GM23248 (cell line): ENCODE measurements at regions not wholly inside any gene's neighbourhood (a gene's known extent, or its start where the extent isn't known, plus 50 kb on each side); places are given as distances from the start of the nearest gene placed in this dataset.
A peak's percentile ranks its signal among the peaks of the same experiment; 100 is the strongest.
"Not testable (repeated sequence)": the region's sequence is repeated elsewhere in the genome, so short reads cannot be mapped to it uniquely, and the experiment has no call there.

Experiments used
- DNase-seq: peaks from one replicate; pipeline ENCODE4 v3.0.0-alpha.2; 2015
- H2AFZ ChIP-seq: fragments of 200-600 bp; sonication (generic); 2 replicates; pipeline ENCODE4 v1.6.1; 2016; ENCODE audit warnings: antibody characterized with exemption
- H3F3A ChIP-seq: fragments of 200-600 bp; sonication (generic); 2 replicates; pipeline ENCODE4 v1.6.1; 2016; ENCODE audit warnings: mild to moderate bottlenecking, antibody characterized with exemption, mixed run types; ENCODE audit not compliant: insufficient read depth
- H3K27ac ChIP-seq: fragments of 200-600 bp; sonication (generic); 2 replicates; pipeline ENCODE4 v1.5.1; 2016; ENCODE audit warnings: mild to moderate bottlenecking
- H3K27me3 ChIP-seq: fragments of 200-600 bp; sonication (generic); replicated peaks from 2 replicates; pipeline ENCODE4 v1.6.1; 2016; ENCODE audit warnings: mild to moderate bottlenecking; ENCODE audit not compliant: insufficient read depth
- H3K36me3 ChIP-seq: fragments of 200-600 bp; sonication (generic); 2 replicates; pipeline ENCODE4 v1.6.1; 2016; ENCODE audit warnings: low read depth, mild to moderate bottlenecking
- H3K4me1 ChIP-seq: fragments of 200-600 bp; sonication (generic); 2 replicates; pipeline ENCODE4 v1.6.1; 2016; ENCODE audit warnings: mild to moderate bottlenecking; ENCODE audit not compliant: insufficient read depth
- H3K4me2 ChIP-seq: fragments of 200-600 bp; sonication (generic); one replicate; pipeline ENCODE4 v1.6.1; 2016; ENCODE audit warnings: mild to moderate bottlenecking; ENCODE audit not compliant: unreplicated experiment
- H3K4me3 ChIP-seq: fragments of 200-600 bp; sonication (generic); 2 replicates; pipeline ENCODE4 v1.5.1; 2016; ENCODE audit warnings: mild to moderate bottlenecking
- H3K79me2 ChIP-seq: fragments of 200-600 bp; sonication (generic); 2 replicates; pipeline ENCODE4 v1.6.1; 2016; ENCODE audit warnings: mild to moderate bottlenecking; ENCODE audit not compliant: insufficient read depth
- H3K9ac ChIP-seq: fragments of 200-600 bp; sonication (generic); 2 replicates; pipeline ENCODE4 v1.6.1; 2016; ENCODE audit warnings: mild to moderate bottlenecking
- H3K9me2 ChIP-seq: fragments of 200-600 bp; sonication (generic); 2 replicates; pipeline ENCODE4 v1.6.1; 2016; ENCODE audit warnings: mixed run types, mild to moderate bottlenecking, moderate library complexity; ENCODE audit not compliant: insufficient read depth
- H3K9me3 ChIP-seq: fragments of 200-600 bp; sonication (generic); one replicate; pipeline ENCODE4 v1.6.1; 2017; ENCODE audit warnings: low read depth
- H4K20me1 ChIP-seq: fragments of 200-600 bp; sonication (generic); 2 replicates; pipeline ENCODE4 v1.6.0; 2016; ENCODE audit not compliant: insufficient read depth
- EZH2 ChIP-seq: fragments of 200-600 bp; sonication (generic); IDR thresholded peaks from 2 replicates; pipeline ENCODE4 v1.6.1; 2018; ENCODE audit warnings: antibody characterized with exemption, mild to moderate bottlenecking; ENCODE audit not compliant: insufficient read depth, poor library complexity, severe bottlenecking
- EZH2phosphoT487 ChIP-seq: fragments of 200-600 bp; sonication (generic); IDR thresholded peaks from 2 replicates; pipeline ENCODE4 v1.6.1; 2018; ENCODE audit warnings: antibody characterized with exemption, moderate library complexity, mild to moderate bottlenecking, low read depth; ENCODE audit not compliant: insufficient read depth
- WGBS, 2 experiments: methylation state at CpG; one replicate each; pipeline ENCODE4 v1.1.6; 2015 to 2017; ENCODE audit warnings: low lambda C conversion rate in 2 of 2, low coverage in 1 of 2; ENCODE audit errors: missing lambda C conversion rate in 2 of 2; 5-methylcytosine and 5-hydroxymethylcytosine counted together
- in situ Hi-C: fragments of 300-500 bp; cut with MboI; formaldehyde crosslinking; loops from 2 replicates; pipeline ENCODE4 v1.15.0; 2020

DNA sequence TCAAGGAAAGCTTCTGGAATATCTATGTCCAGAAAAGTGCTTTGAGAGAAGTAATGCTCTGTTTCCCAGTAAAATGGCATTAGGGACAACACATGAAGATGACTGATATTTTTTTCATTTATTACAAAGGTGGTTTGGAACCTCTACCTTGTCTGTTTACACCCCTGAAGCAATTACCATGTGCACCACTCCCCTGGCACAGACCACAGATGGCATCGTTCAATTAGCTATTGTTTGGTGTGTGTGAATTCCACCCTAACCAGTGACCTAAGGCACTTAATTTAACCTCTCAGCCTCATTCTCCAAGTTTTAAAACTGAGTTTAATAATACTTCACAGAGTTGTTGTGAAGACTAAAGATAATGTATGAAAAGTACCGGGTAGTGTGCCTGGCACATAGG, 127.6 kb upstream of the BMAL1 start:
- Histone ChIP-seq H3K79me2 (no peaks in the 10 kb centered on the region), H3K4me3 (no peak overlapping the region), H2AFZ (no peak overlapping the region), H3K27ac (no peak overlapping the region), H3K4me2 (no peak overlapping the region), H3K4me1 (no peaks in the 10 kb centered on the region), H3K36me3 (no peaks in the 10 kb centered on the region), H3K27me3 (no peaks in the 10 kb centered on the region), H3K9me2 (no peaks in the 10 kb centered on the region), H4K20me1 (no peaks in the 10 kb centered on the region), H3K9ac (no peak overlapping the region), H3K9me3 (no peaks in the 10 kb centered on the region), H3F3A (no peaks in the 10 kb centered on the region)
- in situ Hi-C loops: loop anchor here (5.0 kb wide), 1 partner anchor 188 kb away; no protein-coding TSS in a partner anchor
- TF ChIP-seq EZH2phosphoT487: no peak
- no peak for TF ChIP-seq EZH2
- DNase-seq: no peak
- 49 to 68% methylated on average over 2 of the region's 2 CpGs for WGBS, 2 experiments

DNA sequence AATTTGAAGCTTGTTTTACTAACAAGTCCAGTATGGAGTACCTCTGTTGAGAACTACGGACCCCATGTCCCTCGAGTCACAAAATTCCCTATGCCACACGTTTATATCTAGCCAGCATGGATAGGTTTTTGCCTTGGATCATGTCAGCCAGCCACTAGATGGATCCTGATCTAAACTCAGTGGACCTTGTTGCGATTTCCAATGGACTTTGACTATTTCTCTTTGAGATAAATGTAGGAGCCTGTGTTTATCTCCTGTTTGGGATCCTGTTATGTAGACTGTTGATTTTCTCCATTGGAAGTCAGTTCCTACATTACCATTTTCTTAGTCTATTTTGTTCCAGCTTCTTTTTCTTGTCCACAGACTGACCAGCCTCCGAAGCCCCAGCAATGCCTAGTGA, 127.1 kb upstream of the BMAL1 start:
- no peak overlapping the region for H3K9ac ChIP-seq
- H3K9me2 ChIP-seq: no peaks in the 10 kb centered on the region
- no peaks in the 10 kb centered on the region for H3K9me3 ChIP-seq
- no peak overlapping the region for H3K4me2 ChIP-seq
- H3K4me1 ChIP-seq: no peaks in the 10 kb centered on the region
- TF ChIP-seq EZH2: no peak
- no peak for TF ChIP-seq EZH2phosphoT487
- no peaks in the 10 kb centered on the region for H3F3A ChIP-seq
- H3K36me3 ChIP-seq: no peaks in the 10 kb centered on the region
- 70 to 76% methylated on average over 5 of the region's 5 CpGs for WGBS, 2 experiments
- H2AFZ ChIP-seq: no peak overlapping the region
- no peak overlapping the region for H3K4me3 ChIP-seq
- H3K79me2 ChIP-seq: no peaks in the 10 kb centered on the region
- H3K27ac ChIP-seq: no peak overlapping the region
- no peak for DNase-seq
- no peaks in the 10 kb centered on the region for H3K27me3 ChIP-seq
- no peaks in the 10 kb centered on the region for H4K20me1 ChIP-seq
- in situ Hi-C loops: loop anchor here (5.0 kb wide), 1 partner anchor 188 kb away; no protein-coding TSS in a partner anchor

DNA sequence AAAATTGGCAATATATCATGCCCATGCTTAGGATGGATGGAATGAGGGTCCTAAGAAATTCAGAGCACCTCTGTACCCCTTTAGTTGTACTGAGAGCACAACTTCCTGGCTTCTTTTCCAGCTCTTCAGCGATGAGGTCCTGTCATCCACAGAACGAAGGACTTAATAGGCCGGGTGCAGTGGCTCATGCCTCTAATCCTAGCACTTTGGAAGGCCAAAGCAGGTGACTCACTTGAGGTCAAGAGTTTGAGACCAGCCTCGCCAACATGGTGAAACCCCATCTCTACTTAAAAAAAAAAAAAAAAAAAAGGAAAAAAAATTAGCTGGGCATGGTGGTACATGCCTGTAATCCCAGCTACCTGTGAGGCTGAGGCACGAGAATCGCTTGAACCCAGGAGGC, 125.3 kb upstream of the BMAL1 start:
- peaks cover 2% of the 10 kb centered on the region for H3K9me3 ChIP-seq
- no peaks in the 10 kb centered on the region for H3F3A ChIP-seq
- H3K27me3 ChIP-seq: no peaks in the 10 kb centered on the region
- in situ Hi-C loops: loop anchor here (5.0 kb wide), 1 partner anchor 190 kb away; no protein-coding TSS in a partner anchor
- no peaks in the 10 kb centered on the region for H3K36me3 ChIP-seq
- H3K4me3 ChIP-seq: no peak overlapping the region
- H3K27ac ChIP-seq: no peak overlapping the region
- H3K79me2 ChIP-seq: no peaks in the 10 kb centered on the region
- H4K20me1 ChIP-seq: no peaks in the 10 kb centered on the region
- no peaks in the 10 kb centered on the region for H3K4me1 ChIP-seq
- 73 to 74% methylated on average over 6 of the region's 6 CpGs for WGBS, 2 experiments
- no peak overlapping the region for H2AFZ ChIP-seq
- TF ChIP-seq EZH2 (no peak), EZH2phosphoT487 (no peak)
- no peaks in the 10 kb centered on the region for H3K9me2 ChIP-seq
- no peak overlapping the region for H3K9ac ChIP-seq
- H3K4me2 ChIP-seq: no peak overlapping the region
- no peak for DNase-seq

- Histone ChIP-seq H3K27me3 (no peaks in the 10 kb centered on the region), H3K4me1 (no peaks in the 10 kb centered on the region), H2AFZ (no peak overlapping the region), H3K4me2 (no peak overlapping the region), H3K27ac (no peak overlapping the region), H4K20me1 (no peaks in the 10 kb centered on the region), H3K9ac (no peak overlapping the region), H3K9me2 (no peaks in the 10 kb centered on the region), H3F3A (no peaks in the 10 kb centered on the region), H3K79me2 (no peaks in the 10 kb centered on the region), H3K36me3 (no peaks in the 10 kb centered on the region), H3K9me3 (peaks cover 2% of the 10 kb centered on the region), H3K4me3 (no peak overlapping the region)
- WGBS, 2 experiments: 25 to 34% methylated on average over 2 of the region's 2 CpGs
- TF ChIP-seq EZH2phosphoT487 (no peak), EZH2 (no peak)
- in situ Hi-C loops: loop anchor here (5.0 kb wide), 1 partner anchor 191 kb away; no protein-coding TSS in a partner anchor
- peak; percentile 70 for DNase-seq
Measured at GRCh38 chr11:13152736-13153541, 124.7 kb upstream of the BMAL1 start.

GRCh38 chr11:13154374-13154773, 123.2 kb upstream of the BMAL1 start:
- not testable (repeated sequence) for H3K4me2 ChIP-seq, H3K9me3 ChIP-seq, H3K9ac ChIP-seq, H3K36me3 ChIP-seq, DNase-seq, H3K27me3 ChIP-seq, H3K79me2 ChIP-seq, H3K4me1 ChIP-seq, H3K9me2 ChIP-seq, H3K27ac ChIP-seq, H2AFZ ChIP-seq, H3K4me3 ChIP-seq, H3F3A ChIP-seq, H4K20me1 ChIP-seq
- WGBS, 2 experiments: 56 to 71% methylated on average over 1 of the region's 1 CpG
- in situ Hi-C loops: loop anchor here (5.0 kb wide), 1 partner anchor 192 kb away; no protein-coding TSS in a partner anchor
